Kidney capillary endothelial cell (primary cell): ENCODE measurements at regions not wholly inside any gene's neighbourhood (a gene's known extent, or its start where the extent isn't known, plus 50 kb on each side); places are given as distances from the start of the nearest gene placed in this dataset.

ENCODE experiments used
- DNase-seq: peaks from one replicate; pipeline ENCODE4 v3.0.0-alpha.2; 2018; ENCODE audit warnings: low spot score

- no peak for DNase-seq
Measured at GRCh38 chr3:20909511-20909910, 723.5 kb upstream of the SGO1 start.

DNA sequence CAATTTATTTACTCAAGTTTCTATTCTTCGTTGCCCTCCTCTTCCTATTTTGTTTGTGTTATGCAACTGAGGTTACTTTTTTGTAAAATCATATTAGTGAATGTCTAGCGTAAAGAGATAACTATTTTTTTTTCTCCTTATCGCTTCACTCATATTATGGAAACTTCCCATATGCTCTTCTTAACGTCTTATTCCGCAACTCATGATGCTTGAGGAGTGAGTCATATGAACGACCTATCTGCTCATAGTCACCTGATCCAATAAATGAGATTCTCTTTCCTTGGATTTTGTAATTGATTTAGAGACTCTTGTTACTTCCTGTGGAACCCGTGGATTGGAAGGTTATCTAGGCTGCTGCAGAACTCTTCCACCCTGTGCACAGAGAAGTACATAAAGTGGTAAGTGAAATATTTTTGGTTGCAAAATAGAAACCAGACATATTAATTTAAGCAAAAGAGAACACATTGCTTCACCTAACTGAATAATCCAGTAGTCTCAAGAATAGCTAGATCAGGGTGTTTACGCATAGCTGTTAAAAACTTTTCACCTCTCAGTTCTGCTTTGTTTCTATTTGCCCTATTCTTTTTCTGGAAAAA lies 719.3 kb upstream of the SGO1 start:
- DNase-seq, result no peak

GRCh38 chr3:20904671-20905070 lies 718.7 kb upstream of the SGO1 start:
- DNase-seq, result no peak

DNA sequence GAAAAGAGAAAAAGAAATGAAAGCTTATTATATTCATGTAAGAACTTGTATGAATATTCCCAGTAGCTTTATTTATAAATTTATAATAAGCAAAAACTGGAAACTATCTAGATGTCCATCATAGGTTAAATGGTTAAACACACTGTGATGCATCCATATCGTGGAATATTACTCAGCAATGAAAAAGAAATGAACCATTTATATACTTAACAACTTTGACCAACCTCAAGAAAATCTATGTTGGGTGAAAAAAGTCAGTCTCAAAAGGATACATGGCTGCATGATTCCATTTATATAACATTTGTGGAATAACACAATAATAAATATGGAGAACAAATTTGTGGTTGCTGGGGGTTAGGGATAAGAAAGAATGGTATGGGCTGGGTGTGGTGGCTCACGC lies 713.0 kb upstream of the SGO1 start:
- DNase-seq, result no peak

DNA sequence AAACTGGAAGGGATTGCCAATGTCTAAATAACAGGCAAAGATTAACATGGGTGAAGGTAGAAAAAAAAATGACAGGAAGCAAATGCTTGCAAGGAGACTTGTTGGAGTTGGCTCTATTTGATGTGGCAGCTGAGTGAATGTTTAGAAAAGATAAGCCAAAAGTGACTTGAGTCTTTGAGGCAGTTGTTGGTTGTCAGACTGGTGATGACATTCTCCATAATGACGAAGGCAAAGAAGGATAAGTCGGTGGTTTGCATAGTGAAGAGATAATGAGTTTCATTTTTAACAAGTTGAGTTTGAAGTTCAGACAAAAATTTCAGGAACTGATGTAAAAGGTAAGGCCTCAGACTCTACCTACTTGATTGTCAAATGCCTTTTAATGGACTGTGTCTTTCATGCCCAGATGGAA lies 704.1 kb upstream of the SGO1 start:
- DNase-seq, result no peak

DNA sequence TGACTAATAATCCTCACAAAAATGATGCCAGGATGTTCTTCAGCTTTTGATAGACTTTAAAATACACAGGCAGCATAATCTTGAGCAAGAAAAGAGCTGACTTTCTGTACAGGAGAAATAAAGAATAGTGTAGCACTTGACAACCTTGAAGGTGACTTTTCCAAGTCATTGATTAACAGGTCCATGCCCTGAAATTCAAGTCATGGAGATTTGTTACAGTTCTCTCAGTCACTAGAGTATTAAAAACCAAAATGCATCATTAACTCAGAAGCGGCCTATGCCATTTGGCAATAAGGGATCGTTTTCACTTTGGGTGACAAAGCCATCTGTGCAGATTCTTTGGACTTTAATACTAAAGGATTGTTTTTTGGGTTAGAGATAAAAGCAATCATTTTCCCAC lies 692.7 kb upstream of the SGO1 start:
- no peak for DNase-seq

DNA sequence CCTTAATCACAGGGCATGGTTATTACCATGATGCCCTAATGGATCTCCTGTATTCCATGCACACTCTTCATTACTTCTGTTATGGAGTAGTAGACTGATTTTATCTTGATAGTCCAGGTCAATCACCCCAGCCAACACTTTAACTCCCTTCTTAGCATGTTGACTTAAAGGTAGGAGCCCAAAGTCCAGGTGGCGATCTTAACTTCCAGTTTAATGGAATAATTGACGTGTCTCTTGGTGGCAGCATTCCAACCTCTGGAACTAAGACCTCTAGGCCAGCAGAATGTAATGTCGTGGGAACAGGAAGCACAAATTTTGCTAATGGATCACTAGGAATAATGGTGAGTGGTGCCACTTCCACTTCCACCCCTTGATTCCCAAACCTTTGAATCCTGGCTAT lies 687.2 kb upstream of the SGO1 start:
- no peak for DNase-seq

- no peak for DNase-seq
Measured at GRCh38 chr3:20870106-20870899, 684.3 kb upstream of the SGO1 start.

DNA sequence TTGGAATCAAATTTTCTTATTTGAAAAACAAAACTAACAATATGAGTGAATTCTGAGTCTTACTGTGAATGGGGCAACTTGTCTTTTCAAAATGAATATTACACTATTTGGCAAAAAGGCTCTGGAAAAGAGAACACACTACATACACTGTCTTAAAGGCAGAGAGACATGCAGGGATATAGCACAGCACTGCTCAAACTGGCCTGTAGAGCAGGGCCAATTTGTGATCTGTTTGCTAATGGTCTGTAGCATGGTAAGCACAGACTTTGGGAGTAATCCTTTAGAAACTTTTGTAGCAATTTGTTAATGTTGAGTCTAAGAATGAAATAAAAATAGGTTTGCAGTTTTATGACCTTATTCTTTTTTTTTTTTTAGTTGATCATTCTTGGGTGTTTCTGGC lies 679.8 kb upstream of the SGO1 start:
- no peak for DNase-seq

DNA sequence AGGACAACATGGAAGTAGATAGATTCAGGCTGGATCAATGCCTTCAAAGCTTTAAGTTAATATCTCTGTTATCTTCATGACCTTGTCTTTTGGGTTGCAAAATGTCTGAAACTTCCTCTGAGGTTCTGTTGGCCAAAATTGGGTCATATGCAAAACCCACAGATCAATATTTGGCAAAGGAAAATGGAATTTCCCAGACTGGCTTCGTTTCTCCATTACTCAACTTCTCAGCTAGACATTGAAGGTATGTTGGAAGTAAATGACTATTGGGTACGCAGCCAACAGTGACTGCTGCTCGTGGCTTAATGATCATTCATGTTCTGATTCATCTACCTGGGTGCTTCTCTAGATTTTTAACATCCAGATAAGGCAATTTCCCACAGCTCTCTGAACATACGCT lies 675.4 kb upstream of the SGO1 start:
- no peak for DNase-seq

GRCh38 chr3:20857636-20858035 lies 671.6 kb upstream of the SGO1 start:
- DNase-seq, result no peak

DNA sequence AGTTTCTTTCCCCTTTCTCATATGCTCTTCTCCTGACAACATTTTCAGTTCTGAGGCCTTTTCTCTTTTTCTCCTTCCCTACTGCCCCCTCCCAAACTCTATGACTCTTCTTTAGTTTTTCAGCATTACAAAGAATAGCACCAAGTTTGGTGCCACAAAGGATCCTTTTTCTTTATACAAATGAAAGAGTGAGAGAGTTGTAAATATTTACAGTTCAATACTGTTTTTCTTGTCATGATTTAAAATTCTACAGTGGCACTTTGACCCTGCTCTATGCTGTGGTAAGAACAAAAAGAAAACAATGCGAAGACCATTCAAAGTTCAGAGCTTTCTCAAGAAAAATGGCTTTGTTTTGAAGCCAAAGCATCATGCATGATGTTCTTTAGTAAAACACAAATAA lies 667.9 kb upstream of the SGO1 start:
- no peak for DNase-seq

GRCh38 chr3:20852712-20853111 lies 666.7 kb upstream of the SGO1 start:
- no peak for DNase-seq

DNA sequence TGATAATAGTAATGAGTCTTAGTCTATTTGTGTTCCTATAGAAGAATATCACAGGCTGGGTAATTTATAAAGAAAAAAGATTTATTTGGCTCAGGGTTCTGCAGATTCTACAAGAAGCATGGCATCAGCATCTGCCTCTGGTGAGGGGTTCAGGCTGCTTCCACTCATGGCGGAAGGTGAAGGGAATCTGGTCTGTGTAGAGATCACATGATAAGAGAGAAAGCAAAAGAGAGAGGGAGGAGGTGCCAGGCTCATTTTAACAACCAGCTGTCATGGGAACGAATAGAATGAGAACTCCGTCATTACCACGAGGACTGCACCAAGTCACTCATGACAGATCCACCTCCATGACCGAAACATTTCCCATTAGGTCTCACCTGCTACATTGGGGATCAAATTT lies 664.0 kb upstream of the SGO1 start:
- DNase-seq, result no peak

DNA sequence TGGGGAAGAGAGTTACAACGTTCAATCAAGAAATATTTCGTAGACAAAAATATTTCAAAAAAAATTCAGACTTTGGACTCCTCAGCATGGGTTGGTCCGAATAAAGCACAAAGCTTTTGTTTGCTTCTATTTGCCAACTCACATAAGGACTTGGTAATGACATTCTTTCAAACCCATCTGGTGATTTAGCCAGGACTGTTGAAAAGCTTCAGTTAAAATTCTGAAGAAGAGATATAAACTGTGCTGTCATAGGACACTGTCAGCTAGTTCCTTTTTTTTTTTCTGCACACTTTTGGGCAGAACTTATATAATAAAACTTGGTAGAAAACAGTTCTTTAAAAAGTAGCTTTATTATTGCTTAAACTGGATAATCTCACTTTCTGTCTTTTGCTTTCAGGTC lies 660.8 kb upstream of the SGO1 start:
- no peak for DNase-seq

GRCh38 chr3:20846066-20846465 lies 660.1 kb upstream of the SGO1 start:
- DNase-seq, result no peak

- no peak for DNase-seq
Measured at GRCh38 chr3:20844851-20845250, 658.8 kb upstream of the SGO1 start.

GRCh38 chr3:20842594-20843436 lies 656.8 kb upstream of the SGO1 start:
- DNase-seq, result no peak

- no peak for DNase-seq
Measured at GRCh38 chr3:20842002-20842401, 656.0 kb upstream of the SGO1 start.

DNA sequence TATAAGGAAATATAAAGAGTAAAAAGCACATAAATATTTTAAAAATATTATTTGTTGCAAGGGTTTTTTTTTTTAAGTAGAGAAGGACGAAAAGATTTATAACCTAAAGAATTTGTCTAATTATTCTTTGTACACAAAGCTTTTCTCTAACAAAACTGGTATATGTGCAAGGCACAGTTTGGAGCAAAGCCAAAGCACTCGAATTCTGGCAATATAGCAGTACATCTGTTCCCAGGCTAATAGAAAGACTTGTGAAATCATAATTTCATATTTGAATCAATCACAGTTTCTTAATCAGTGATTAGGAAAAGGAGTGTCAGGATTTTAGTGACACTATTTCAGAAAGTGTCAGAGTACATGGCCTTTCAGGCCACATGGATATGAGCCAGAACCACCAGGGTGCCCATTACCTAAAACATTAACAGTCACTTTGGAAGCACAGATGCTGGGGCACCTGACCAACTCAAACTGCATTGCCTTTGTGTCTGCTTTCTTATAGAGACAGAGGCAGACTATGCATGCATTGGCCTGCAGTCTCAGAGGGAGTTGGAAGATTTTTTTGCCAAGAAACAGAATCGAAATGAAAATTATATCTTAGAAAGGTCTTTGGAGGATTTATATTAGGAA lies 651.8 kb upstream of the SGO1 start:
- DNase-seq, result no peak

- no peak for DNase-seq
Measured at GRCh38 chr3:20836801-20837200, 650.8 kb upstream of the SGO1 start.

- no peak for DNase-seq
Measured at GRCh38 chr3:20832963-20833362, 647.0 kb upstream of the SGO1 start.

DNA sequence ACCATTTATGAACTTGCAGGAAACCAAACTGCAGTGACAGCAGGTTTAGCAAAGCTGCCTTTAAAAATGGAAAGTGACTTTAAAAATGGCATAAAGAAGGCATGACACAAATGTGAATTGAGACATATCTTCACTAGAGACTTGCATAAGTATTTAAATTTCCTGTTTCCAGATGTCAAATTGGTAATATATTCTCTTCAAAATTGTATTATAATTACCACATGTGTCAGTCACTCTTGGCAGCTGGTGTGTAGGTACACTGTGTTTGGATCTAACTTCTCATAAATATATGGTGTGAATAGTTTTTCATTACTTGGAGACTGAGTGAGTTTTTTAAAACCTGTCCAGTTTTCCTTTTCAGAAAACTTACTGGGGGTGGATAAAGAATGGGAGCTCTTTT lies 636.2 kb upstream of the SGO1 start:
- DNase-seq, result no peak
